Lower lobe of right lung (tissue), 2 donors: ENCODE measurements at regions not wholly inside any gene's neighbourhood (a gene's known extent, or its start where the extent isn't known, plus 50 kb on each side); places are given as distances from the start of the nearest gene placed in this dataset.
A peak's percentile ranks its signal among the peaks of the same experiment; 100 is the strongest.

Source experiments
- ATAC-seq, 2 donors: fragments of 200-7000 bp; cut with Tn5 transposase; one replicate each; pipeline ENCODE4 v1.9.1; 2020 to 2022; ENCODE audit warnings: mild to moderate bottlenecking in 2 of 2, moderate library complexity in 2 of 2
- DNase-seq: peaks from one replicate; pipeline ENCODE4 v3.0.0-alpha.2; 2020
- H3K27ac ChIP-seq: fragments of 200-600 bp; one replicate; pipeline ENCODE4 v1.8.0; 2022
- H3K27me3 ChIP-seq: fragments of 200-600 bp; one replicate; pipeline ENCODE4 v1.8.0; 2022; ENCODE audit warnings: low read depth
- H3K36me3 ChIP-seq: fragments of 200-600 bp; one replicate; pipeline ENCODE4 v1.8.0; 2022; ENCODE audit warnings: mild to moderate bottlenecking
- H3K4me1 ChIP-seq: fragments of 200-600 bp; one replicate; pipeline ENCODE4 v1.8.0; 2022
- H3K4me3 ChIP-seq: fragments of 200-600 bp; one replicate; pipeline ENCODE4 v1.8.0; 2022; ENCODE audit warnings: mild to moderate bottlenecking
- H3K9me3 ChIP-seq: fragments of 200-600 bp; one replicate; pipeline ENCODE4 v1.8.0; 2022
- CTCF ChIP-seq: fragments of 200-600 bp; IDR thresholded peaks from one replicate; pipeline ENCODE4 v1.8.0; 2022; ENCODE audit warnings: antibody characterized with exemption, mild to moderate bottlenecking
- intact Hi-C: fragments of 100-400 bp; cut with DNase I; formaldehyde crosslinking; loops from one replicate; pipeline ENCODE4 v1.11.0; 2022
- donor health status: DM: no; HTN: yes; CAD: no; lungs with severe emphysema.

DNA sequence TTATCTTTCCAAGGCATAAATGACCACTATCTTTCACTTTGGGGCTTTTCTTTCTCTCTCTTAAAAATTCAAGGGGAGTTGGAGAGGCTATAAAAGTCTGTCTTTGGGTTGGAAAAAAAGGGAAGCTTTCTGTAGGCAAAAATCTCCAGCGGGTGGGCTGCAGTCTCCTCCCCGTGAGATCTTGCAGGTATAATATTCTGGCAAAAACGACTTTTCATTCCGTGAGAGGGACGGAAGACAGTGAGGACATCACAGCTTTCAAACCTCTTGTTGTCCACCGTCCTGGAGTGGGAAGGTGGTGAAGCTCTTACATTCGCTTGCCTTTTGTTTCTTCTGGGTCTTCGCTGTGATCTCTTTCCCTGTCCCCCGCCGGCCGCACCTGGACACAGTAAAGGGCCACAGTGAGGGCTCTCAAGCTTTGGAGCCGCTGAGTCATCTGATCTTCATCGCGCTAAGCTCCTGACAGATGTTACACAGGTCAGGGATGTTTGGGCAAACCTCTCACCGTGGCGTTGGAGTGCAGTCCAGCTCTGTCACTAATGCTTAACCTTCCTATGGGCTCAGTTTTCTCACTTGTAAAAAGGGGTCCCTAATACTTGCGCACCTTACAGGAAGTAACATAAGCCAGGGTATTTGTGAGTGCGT, 61.9 kb upstream of the MEGF10 start:
- Histone ChIP-seq H3K4me3 (peak overlapping the region; percentile 65), H3K9me3 (no peaks in the 10 kb centered on the region), H3K36me3 (no peaks in the 10 kb centered on the region), H3K27ac (peak overlapping the region; percentile 77), H3K27me3 (no peaks in the 10 kb centered on the region), H3K4me1 (peaks cover 6% of the 10 kb centered on the region)
- intact Hi-C loops, result no loop called here
- DNase-seq (no peak), ATAC-seq (peak; percentile 40 to 55)
- TF ChIP-seq CTCF, result no peak

DNA sequence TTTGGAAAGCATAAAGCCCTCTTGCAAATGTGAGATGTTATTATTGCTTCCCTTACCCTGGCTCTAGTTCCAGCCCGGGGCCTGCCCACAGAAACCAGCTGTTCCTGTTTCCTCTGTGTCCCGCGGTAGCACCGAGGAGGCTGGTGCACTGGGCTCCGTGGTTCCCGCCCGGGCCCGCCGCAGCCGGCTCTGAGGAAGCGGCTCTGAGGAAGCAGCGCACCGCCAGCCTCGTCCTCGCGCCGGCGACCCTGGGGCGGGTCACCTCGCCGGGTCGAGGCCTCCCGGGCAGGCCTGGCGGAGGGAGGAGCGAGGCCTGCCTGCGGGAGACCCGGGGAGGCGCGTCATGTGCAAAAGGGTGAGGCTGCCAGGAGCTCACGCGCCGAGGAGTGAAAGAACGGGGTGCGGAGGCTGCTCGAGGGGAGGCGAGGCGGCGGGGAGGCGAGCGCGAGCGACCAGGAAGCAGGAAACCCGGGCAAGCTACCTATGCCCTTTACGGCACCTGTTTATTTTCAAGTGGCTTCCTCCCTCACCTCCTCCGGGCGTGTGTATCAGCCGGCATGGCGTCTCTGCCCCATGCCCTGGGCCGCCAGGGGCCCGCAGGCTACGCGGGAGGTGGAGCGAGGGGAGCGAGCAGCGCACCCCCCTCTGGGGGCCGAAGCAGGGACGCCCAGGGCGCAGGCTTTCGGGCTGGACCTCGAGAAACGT, 61.3 kb upstream of the MEGF10 start:
- Histone ChIP-seq H3K27ac (peak overlapping the region; percentile 77), H3K4me3 (peak overlapping the region; percentile 65), H3K27me3 (no peaks in the 10 kb centered on the region), H3K36me3 (no peaks in the 10 kb centered on the region), H3K9me3 (no peaks in the 10 kb centered on the region), H3K4me1 (peaks cover 6% of the 10 kb centered on the region)
- DNase-seq, result peak; percentile 82
- ATAC-seq, result peak; percentile 91 to 94
- intact Hi-C loops, result no loop called here
- peak; percentile 24 for TF ChIP-seq CTCF

GRCh38 chr5:127231118-127231517, 59.5 kb upstream of the MEGF10 start:
- Histone ChIP-seq H3K27ac (no peak overlapping the region), H3K27me3 (no peaks in the 10 kb centered on the region), H3K4me1 (peaks cover 6% of the 10 kb centered on the region), H3K9me3 (no peaks in the 10 kb centered on the region), H3K4me3 (no peak overlapping the region), H3K36me3 (no peaks in the 10 kb centered on the region)
- DNase-seq (no peak), ATAC-seq (no peak)
- TF ChIP-seq CTCF, result no peak
- intact Hi-C loops, result no loop called here

DNA sequence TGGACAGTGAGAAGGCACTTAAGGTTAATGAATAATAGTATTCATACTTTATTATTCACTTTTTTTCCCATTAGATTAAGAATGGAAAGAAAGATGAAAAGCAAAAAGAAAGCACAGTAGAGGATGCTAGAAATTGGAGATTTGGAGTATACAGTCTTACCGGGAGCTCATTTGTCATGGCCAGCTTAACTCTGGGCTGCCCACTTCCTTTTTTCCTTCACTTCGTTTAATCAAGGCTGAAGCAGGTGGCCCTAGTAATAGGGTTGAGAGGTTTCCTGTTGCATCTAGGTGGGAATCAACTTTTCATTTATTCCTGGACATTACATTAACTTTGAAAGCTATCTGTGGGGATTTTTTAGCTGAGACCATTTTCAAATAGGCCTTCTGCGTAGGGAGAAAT, 57.0 kb upstream of the MEGF10 start:
- Histone ChIP-seq H3K9me3 (no peaks in the 10 kb centered on the region), H3K27me3 (no peaks in the 10 kb centered on the region), H3K27ac (no peak overlapping the region), H3K36me3 (no peaks in the 10 kb centered on the region), H3K4me3 (no peak overlapping the region), H3K4me1 (peaks cover 5% of the 10 kb centered on the region)
- intact Hi-C loops, result no loop called here
- DNase-seq (no peak), ATAC-seq (no peak)
- no peak for TF ChIP-seq CTCF

GRCh38 chr5:127235136-127235535, 55.5 kb upstream of the MEGF10 start:
- no peak for TF ChIP-seq CTCF

More at GRCh38 chr5:127235136-127235535, 55.5 kb upstream of the MEGF10 start:
- H3K27me3 ChIP-seq, result no peaks in the 10 kb centered on the region
- H3K27ac ChIP-seq, result no peak overlapping the region
- H3K4me1 ChIP-seq, result no peaks in the 10 kb centered on the region
- intact Hi-C loops, result no loop called here
- H3K36me3 ChIP-seq, result no peaks in the 10 kb centered on the region
- H3K4me3 ChIP-seq, result no peak overlapping the region
- DNase-seq (no peak), ATAC-seq (no peak)
- H3K9me3 ChIP-seq, result no peaks in the 10 kb centered on the region
